ENCODE measurements at regions not wholly inside any gene's neighbourhood (a gene's known extent, or its start where the extent isn't known, plus 50 kb on each side); places are given as distances from the start of the nearest gene placed in this dataset.

DNA sequence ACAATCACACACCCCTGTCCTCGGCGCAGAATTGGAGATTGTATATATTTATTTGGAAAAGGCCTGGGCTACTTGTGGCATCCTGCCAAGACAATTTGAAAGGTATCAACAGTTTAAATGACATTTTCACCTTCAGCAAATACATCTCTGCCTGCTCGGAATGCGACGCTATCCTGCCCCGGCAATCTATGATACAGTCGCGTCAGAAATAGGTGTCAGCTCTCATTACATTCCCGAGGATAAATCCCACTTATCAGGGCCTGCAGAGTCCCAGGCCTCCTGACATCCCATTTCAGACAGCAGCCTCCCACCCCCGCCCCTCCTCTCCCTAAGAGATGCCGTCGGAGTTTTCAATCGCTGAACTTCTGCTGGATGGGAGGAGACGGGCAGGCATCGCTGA lies 114.7 kb downstream of the BRD1 start:
- TF ChIP-seq, protein P1, sequence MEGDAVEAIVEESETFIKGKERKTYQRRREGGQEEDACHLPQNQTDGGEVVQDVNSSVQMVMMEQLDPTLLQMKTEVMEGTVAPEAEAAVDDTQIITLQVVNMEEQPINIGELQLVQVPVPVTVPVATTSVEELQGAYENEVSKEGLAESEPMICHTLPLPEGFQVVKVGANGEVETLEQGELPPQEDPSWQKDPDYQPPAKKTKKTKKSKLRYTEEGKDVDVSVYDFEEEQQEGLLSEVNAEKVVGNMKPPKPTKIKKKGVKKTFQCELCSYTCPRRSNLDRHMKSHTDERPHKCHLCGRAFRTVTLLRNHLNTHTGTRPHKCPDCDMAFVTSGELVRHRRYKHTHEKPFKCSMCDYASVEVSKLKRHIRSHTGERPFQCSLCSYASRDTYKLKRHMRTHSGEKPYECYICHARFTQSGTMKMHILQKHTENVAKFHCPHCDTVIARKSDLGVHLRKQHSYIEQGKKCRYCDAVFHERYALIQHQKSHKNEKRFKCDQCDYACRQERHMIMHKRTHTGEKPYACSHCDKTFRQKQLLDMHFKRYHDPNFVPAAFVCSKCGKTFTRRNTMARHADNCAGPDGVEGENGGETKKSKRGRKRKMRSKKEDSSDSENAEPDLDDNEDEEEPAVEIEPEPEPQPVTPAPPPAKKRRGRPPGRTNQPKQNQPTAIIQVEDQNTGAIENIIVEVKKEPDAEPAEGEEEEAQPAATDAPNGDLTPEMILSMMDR (conservative IDR thresholded peaks at IDR 0.05; ENCODE audit: low read depth, low read length): no peak
- TF ChIP-seq RCOR1 (IDR thresholded peaks at IDR 0.05; ENCODE audit: insufficient replicate concordance, low read length) (no peak), MXI1 (IDR thresholded peaks at IDR 0.05; ENCODE audit: borderline replicate concordance, low read depth, low read length) (no peak)

All from IMR-90 (cell line).